ENCODE measurements at regions not wholly inside any gene's neighbourhood (a gene's known extent, or its start where the extent isn't known, plus 50 kb on each side); places are given as distances from the start of the nearest gene placed in this dataset.

GRCh38 chr13:68727798-68728197 lies 1379.8 kb upstream of the ATXN8OS start:
- TF ChIP-seq CTCF (IDR thresholded peaks at IDR 0.05), result no peak
- H3K36me3 ChIP-seq, result no peaks in the 10 kb centered on the region
- H3K27me3 ChIP-seq (replicated peaks; ENCODE audit: insufficient read depth), result no peaks in the 10 kb centered on the region
- H3K4me1 ChIP-seq (ENCODE audit: control insufficient read depth in 1 of 2, low read depth in 2 of 2), result no peaks in the 10 kb centered on the region
- H3K9me3 ChIP-seq, result no peaks in the 10 kb centered on the region
- H3K4me3 ChIP-seq, result no peak overlapping the region
- DNase-seq (ENCODE audit: low spot score), result no peak
- ATAC-seq (ENCODE audit: insufficient number of reproducible peaks, low FRiP score, low read depth), result no peak
- H3K27ac ChIP-seq, result no peak overlapping the region

GRCh38 chr13:68727165-68727564 lies 1380.5 kb upstream of the ATXN8OS start:
- ATAC-seq (ENCODE audit: insufficient number of reproducible peaks, low FRiP score, low read depth) (no peak), DNase-seq (ENCODE audit: low spot score) (no peak)
- Histone ChIP-seq H3K4me3 (no peak overlapping the region), H3K36me3 (no peaks in the 10 kb centered on the region), H3K27me3 (replicated peaks; ENCODE audit: insufficient read depth) (no peaks in the 10 kb centered on the region), H3K27ac (no peak overlapping the region), H3K9me3 (no peaks in the 10 kb centered on the region), H3K4me1 (ENCODE audit: control insufficient read depth in 1 of 2, low read depth in 2 of 2) (no peaks in the 10 kb centered on the region)
- TF ChIP-seq CTCF (IDR thresholded peaks at IDR 0.05), result no peak

- no peak for TF ChIP-seq CTCF (IDR thresholded peaks at IDR 0.05)
- no peaks in the 10 kb centered on the region for H3K36me3 ChIP-seq
- H3K4me1 ChIP-seq (ENCODE audit: control insufficient read depth in 1 of 2, low read depth in 2 of 2), result no peaks in the 10 kb centered on the region
- H3K4me3 ChIP-seq, result no peak overlapping the region
- ATAC-seq (ENCODE audit: insufficient number of reproducible peaks, low FRiP score, low read depth) (no peak), DNase-seq (ENCODE audit: low spot score) (no peak)
- no peaks in the 10 kb centered on the region for H3K27me3 ChIP-seq (replicated peaks; ENCODE audit: insufficient read depth)
- no peaks in the 10 kb centered on the region for H3K9me3 ChIP-seq
- H3K27ac ChIP-seq, result no peak overlapping the region
Measured at GRCh38 chr13:68719815-68720214, 1387.8 kb upstream of the ATXN8OS start.

GRCh38 chr13:68715651-68716050 lies 1392.0 kb upstream of the ATXN8OS start:
- H3K27me3 ChIP-seq (replicated peaks; ENCODE audit: insufficient read depth), result no peaks in the 10 kb centered on the region
- no peak overlapping the region for H3K27ac ChIP-seq
- no peaks in the 10 kb centered on the region for H3K9me3 ChIP-seq
- H3K4me3 ChIP-seq, result no peak overlapping the region
- H3K4me1 ChIP-seq (ENCODE audit: control insufficient read depth in 1 of 2, low read depth in 2 of 2), result no peaks in the 10 kb centered on the region
- no peaks in the 10 kb centered on the region for H3K36me3 ChIP-seq
- no peak for DNase-seq (ENCODE audit: low spot score)
- TF ChIP-seq CTCF (IDR thresholded peaks at IDR 0.05), result no peak
- ATAC-seq (ENCODE audit: insufficient number of reproducible peaks, low FRiP score, low read depth), result no peak

GRCh38 chr13:68714292-68714691 lies 1393.3 kb upstream of the ATXN8OS start:
- no peaks in the 10 kb centered on the region for H3K9me3 ChIP-seq
- H3K27ac ChIP-seq, result no peak overlapping the region
- DNase-seq (ENCODE audit: low spot score) (no peak), ATAC-seq (ENCODE audit: insufficient number of reproducible peaks, low FRiP score, low read depth) (no peak)
- TF ChIP-seq CTCF (IDR thresholded peaks at IDR 0.05), result no peak
- H3K4me3 ChIP-seq, result no peak overlapping the region
- no peaks in the 10 kb centered on the region for H3K27me3 ChIP-seq (replicated peaks; ENCODE audit: insufficient read depth)
- H3K4me1 ChIP-seq (ENCODE audit: control insufficient read depth in 1 of 2, low read depth in 2 of 2), result no peaks in the 10 kb centered on the region
- H3K36me3 ChIP-seq, result no peaks in the 10 kb centered on the region
